AML-193 (cell line): ENCODE measurements at regions not wholly inside any gene's neighbourhood (a gene's known extent, or its start where the extent isn't known, plus 50 kb on each side); places are given as distances from the start of the nearest gene placed in this dataset.
"Not testable (repeated sequence)": the region's sequence is repeated elsewhere in the genome, so short reads cannot be mapped to it uniquely, and the experiment has no call there.

Source experiments
- DNase-seq, 2 experiments: peaks; one replicate each; lab custom pipeline; 2025; lab: John Stamatoyannopoulos, UW

DNA sequence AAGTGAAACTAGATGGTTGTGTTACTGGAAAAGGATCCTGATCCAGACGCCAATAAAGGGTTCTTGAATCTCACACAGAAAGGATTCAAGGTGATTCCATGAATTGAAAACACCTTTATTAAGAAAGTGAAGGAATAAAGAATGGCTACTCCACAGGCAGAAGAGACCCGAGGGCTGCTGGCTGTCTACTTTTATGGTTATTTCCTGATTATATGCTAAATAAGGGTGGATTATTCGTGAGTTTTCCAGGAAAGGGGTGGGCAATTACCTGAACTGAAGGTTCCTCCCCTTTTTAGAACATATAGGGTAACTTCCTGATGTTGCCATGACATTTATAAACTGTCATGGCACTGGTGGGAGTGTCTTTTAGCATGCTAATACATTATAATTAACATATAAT is 50.9 kb upstream of the WARS2 start:
- no peak for DNase-seq

DNA sequence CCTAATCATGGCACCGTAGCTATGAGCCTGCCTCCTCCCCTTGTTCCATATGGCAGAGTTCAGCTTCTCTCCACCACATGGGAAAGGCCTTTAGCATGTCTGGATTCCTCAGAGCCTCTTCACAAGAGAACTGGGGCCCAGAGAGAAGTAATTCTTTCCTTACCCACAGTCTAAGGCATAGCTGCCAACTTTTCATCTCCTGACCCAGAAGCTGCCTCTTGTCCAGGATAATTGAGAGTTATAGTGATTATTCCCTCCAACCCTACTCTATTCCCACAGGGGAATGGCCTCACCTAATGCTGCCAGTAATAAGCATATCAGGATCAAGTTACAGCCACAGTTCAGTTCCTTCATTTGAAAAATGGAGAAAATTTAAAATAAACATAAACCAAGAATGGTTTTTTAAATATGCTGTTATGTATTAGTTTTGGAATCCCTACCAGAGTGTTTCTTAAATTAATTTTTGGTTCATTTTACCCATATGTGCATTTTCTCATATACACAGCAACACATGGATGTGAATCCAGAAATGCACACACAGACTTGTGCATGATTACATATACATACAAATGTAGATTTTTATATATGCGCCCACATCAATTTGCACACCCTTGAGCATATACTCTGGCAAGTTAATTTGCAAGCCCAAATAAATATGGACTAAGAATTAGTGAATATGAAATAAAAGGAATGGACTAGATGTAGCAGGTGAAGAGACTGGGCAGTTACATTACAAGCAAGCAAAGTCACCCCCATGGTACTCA is 63.9 kb upstream of the WARS2 start:
- no peak for DNase-seq

DNA sequence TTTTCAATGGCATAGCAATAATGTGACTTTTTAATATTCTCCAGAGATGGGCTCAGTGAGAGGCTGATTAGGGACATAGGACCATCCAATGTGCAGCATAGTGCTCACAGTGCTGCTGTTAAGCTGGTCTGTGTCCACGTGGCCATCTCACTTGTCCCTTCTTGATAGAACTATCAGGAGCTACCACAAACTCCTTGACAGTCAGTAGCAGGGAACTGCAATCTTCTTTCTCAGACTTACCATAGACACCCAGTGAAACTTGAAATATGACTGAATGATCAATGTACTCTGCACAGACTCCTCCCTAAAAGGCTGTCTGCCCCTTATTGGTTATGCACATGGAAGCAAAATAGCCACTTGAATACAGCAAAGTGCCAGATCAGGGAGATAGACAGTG is 64.5 kb upstream of the WARS2 start:
- no peak for DNase-seq

DNA sequence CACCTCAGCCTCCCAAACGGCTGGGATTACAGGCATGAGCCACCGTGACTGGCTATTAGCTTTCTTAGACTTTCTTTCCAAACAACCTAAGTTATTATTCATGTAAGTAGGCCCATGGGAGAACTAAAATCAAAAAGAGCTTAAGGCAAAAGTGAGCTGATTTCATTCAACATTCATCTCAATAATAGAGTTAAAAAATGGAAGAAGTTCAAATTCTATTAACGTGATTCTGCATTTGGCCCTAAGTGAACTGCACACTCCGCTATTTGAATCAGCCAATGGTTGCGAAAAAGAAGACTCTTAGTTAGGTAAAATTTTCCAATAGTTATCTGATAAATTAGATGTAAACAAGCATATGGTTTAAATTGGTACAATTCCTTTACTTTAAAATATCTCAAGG is 68.6 kb upstream of the WARS2 start:
- no peak for DNase-seq

DNA sequence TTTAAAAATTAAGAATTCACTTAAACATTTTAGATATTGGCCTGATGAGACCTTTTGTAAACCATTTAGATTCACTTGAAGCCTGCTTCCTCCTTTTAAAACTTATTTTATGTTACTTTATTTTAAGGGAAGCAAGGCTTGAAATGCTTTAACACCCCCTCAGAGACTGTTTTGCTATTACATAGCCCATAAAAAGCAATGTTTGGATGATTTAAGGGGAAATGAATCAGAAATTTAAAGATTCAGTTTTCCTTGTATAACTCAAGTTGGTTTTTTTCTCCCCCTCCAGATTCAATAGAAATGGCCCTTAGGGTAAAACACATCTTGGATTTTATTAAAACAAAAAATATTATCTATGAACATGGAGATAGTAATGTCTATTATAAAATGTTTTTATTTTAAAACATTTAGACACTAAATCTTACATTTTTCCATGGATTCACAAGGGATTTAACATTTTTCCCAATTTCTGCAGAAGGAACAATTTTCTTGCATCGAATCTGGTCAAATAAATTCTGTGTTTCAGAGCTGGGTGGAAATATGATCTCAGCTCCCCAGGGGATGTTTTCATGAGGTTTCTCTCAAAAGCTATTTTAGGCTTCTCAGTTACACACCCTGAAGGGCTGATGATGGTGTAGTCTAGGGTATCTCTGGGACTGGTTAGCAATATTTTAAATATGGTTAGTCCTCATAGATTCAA is 69.3 kb upstream of the WARS2 start:
- DNase-seq, result no peak

DNA sequence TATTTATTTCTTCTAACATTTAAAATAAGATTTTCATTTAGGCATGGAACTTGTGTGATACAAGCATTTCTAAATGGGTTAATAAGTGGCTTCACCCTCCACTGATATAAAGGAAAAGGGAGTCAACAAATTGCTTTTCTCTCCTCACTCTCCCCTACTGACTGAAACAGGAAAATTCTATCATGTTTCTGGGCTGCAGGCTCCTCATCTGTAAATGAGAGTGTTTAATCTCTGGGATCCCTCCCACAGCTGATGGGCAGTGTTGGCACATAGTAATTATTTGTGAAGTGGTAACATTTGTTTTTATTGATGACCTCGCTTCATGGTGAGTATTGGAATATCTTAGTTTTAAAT is 69.8 kb upstream of the WARS2 start:
- DNase-seq, result no peak

DNA sequence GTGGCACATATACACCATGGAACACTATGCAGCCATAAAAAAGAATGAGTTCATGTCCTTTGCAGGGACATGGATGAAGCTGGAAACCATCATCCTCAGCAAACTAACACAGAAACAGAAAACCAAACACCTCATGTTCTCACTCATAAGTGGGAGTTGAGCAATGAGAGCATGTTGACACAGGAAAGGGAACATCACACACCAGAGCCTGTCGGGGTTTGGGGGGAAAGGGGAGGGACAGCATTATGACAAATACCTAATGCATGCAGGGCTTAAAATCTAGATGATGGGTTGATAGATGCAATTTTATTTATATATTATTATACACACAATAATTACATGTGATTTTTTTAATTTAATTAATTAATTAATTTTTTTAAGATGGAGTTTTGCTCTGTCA is 72.8 kb upstream of the WARS2 start:
- not testable (repeated sequence) for DNase-seq

DNA sequence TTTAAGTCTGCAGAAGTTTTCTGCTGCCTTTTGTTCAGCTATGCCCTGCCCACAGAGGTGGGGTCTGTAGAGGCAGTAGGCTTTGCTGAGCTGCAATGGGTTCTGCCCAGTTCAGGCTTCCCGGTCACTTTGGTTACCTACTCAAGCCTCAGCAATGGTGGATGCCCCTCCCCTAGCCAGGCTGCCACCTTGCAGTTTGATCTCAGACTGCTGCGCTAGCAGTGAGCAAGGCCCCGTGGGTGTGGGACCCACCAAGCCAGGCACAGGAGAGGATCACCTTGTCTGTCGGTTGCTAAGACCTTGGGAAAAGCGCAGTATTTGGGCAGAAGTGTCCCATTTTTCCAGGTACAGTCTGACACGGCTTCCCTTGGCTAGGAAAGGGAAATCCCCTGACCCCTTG is 74.5 kb upstream of the WARS2 start:
- not testable (repeated sequence) for DNase-seq

DNA sequence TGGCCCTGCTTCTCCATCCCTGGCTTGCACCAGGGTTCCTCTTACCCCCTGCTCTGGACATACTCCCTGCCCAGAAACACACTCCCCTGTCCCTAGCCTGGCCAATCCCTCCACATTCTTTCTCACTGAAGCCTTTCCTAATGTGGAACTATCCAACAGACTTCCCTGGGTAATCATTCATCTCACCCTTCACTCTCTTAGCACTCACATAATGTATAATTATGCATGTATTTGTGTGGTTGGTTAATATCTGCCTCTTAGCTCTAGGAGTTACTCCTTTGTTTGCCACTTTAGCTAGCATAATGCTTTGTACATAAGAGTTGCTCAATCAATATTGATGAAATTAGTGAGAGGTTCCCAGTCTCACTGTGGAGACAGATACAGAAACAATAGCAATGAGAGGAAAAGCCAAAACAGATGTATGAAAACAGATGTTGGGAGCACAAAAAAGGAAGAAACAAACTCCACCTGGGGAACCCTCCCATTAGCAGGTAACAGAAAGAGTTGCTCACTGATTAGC is 76.9 kb upstream of the WARS2 start:
- DNase-seq, result no peak

DNA sequence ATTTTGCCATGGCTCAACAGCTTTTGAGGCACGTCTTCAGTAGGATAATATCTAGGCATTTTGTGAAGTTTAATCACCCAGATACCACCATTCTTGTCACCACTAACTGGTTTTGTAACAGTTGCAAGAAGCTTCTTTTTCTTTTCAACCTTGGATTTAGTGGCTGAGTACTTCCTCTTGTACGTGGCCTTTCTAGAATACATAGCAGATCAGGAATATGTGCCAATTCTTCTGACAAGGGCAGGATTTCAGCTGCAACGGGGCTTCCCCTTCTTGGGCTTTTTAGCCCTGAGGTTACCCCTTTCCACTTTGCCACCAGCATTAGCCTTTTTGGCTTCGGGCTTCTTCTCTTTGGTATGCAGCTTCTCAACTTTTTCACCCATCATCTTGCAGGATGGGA is 79.3 kb upstream of the WARS2 start:
- no peak for DNase-seq

DNA sequence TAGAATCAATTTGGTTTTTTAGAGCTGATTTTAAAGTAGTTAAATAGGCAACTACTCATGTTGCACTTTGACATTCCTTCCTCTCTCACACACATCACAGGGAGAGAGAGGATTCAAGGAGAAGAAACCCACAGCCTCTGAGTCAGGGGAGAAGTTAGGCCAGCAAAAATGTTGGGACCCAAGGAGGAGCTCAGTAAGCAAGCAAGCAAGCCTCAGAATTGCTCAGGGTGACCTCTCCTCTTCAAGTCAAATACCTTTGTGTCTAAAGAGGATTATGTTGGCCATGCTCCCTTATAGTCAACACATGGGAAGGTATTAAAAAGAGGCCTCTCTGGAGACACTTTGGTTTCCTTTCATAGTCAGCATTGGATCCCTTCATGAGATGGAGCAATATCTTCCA is 80.5 kb upstream of the WARS2 start:
- DNase-seq, result no peak

DNA sequence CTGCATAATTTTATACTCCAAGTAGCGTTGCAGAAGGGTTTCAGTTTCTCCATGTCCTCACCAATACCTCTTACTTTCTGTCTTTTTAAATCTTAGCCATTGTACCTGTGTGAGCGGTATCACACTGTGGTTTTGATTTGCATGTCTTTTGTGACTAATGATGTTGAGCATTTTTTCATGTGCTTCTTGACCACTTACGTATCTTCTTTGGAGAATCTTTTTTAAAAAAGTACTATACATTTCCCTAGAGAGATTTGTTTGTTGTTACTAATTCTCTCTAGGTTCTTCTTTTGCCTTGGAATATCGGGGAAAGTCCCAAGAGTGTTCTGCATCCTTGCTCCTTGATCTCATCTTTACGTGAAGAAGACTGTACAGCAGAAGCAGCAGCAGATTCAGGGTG is 81.8 kb upstream of the WARS2 start:
- no peak for DNase-seq

DNA sequence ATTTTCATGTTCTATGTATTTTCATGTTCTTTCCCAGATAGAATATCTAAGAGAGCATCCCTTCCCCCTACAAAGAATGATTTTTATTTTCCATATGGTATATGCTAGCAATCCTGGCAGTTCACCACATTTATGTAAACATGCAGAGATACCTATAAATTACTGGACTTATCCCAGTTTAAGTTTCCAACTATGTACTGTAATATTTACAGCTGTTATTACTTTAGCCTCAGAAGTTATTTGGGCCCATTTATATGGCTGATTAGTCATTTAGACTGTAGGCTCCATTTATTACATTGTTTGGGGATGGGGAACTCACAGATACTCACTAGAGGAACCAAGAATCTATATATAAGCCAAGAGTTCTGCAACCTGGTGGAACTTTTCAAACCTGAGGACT is 84.8 kb upstream of the WARS2 start:
- DNase-seq, result no peak

DNA sequence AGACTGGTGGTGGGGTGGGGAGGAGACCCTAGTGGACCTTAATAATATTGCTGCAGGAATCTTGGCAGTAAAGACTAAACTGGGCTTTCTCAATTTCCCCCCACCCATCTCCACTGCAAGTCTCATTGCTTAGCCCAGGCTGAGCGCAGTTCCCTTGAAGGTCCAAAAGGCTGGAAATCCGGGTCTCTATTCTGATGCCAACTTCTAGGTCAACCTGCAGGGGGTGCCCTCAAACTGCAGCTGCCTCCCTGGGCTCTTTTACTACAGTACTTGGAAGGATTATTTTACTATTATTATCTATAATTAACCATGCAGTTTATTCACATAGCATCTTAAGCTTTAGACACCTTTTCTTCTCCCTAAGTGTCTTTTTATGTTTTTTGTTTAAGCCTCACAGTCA is 85.4 kb upstream of the WARS2 start:
- DNase-seq, result no peak

DNA sequence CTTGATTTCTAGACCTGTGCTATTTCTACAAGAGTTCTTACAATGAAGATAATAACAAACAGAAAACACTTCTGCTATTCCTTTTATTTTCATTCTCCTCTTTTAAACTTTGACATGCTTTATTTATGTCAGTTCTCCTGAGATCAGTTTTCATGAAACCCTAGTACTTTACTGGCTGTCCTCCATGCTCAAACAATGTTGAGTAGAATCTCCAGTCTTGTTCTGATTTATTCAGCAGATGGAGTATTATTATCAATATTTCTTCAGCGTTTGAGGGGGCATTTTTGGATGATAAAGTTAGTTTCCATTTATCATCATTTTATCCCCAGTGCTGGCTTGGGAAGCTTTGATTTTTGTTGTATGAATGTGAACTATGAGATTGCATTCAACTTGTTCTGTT is 85.9 kb upstream of the WARS2 start:
- no peak for DNase-seq

DNA sequence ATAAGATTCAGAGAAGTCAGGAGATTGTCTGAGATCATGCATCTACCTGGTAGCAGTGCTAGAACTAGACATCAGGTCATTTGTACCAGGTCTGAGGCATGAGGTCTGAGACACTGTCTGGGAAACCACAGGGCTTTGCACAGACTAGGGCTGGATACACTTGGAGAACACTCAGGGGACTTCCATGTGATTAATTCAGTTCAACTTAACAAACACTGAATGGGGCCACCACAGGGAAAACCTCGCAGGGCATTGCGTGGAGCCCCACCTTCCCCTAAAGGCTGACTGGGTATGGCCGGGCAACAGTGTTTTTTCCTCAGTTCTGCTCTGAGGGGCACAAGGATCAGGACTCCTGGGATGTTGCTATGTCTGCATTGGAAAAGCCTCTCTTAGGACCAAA is 86.5 kb upstream of the WARS2 start:
- DNase-seq, result no peak

DNA sequence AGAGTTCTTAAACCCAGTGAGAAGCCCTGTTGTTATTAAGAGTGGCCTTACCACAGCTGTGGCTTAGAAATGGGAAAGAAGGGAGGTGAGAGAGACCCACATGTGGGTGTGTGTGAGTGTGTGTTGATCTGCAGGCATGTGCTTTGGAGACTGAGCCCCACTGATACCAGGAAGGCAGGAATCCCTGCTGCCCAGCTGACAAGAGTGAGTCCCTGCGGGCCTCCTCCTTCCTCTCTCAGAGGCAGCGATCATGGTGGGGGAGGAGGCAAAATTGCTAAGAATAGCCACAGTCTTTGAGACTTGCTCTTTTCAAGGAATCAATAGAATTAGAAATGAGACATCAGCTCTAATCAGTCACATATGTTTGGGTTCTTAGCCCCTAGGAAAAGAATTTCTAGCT is 87.0 kb upstream of the WARS2 start:
- DNase-seq, result no peak

DNA sequence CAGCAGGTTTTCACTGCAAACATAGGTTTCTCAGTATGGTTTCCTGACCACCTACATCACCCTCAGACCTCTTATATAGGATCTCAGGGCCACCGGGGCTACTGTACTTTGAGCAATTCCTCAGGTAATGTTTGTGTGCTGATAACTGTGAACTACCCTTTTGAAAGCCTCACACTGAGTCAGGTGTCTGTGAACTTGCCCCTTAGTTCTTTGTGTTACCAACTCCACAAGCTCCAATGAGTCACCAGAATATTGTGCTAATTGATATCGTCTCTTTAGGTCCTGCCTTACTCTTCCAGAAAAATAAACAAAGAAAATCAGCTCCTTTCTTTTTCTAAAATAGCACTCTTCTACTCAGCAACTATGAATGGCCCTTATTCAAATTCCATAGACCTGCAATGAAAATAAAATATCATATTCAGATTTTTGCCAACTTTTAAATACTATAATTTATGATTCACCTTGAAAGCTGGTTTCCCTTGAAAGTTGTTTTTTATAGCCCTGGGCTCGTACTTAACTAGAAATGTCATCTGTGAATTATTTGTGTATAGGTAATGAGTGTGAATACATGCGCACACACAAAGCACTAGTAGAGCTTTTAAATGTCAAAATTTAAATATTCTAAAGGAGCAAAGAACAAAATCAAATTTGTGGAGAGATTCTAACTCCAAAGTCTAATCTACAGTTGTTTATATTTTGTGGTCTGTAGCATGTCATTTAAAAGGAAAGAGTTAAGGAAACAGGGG is 88.1 kb upstream of the WARS2 start:
- DNase-seq, result no peak

DNA sequence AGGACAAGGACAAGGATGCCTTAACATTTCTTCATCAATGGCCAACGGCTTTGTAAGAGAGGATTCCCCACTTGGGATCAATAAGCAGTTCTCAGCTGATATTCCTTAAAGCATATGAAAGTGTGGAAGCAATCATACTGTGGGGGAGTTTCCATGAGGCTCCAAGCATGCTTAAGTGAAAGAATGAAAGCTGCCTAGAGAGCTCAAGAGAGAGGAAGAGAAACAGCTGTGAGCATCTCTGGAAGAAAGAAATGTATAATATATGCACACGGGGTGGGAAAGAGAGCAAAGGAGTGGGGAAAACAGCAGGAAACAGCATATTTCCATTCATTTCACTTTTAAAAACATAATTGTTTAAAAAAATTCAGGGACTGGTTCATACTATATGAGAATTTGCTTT is 94.7 kb upstream of the WARS2 start:
- DNase-seq, result no peak

DNA sequence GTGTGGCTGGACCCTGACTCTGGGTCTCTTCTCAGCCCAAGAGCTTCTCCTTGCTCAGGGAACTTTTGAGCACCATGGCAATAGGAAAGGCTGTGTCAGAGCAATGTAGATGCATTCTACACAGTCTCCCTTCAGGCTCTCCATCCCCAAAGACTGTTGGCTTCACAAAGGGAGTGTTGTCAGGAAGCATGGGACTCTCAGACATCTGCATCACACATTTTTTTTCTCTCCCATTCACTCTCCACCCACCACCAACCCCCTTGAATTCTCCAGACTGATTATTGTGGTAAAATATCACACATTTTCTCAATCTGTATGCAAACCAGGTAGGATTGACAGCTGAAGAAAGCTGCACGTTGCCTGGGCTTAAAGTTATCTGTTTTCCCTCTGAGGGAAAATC is 105.4 kb upstream of the WARS2 start:
- no peak for DNase-seq

DNA sequence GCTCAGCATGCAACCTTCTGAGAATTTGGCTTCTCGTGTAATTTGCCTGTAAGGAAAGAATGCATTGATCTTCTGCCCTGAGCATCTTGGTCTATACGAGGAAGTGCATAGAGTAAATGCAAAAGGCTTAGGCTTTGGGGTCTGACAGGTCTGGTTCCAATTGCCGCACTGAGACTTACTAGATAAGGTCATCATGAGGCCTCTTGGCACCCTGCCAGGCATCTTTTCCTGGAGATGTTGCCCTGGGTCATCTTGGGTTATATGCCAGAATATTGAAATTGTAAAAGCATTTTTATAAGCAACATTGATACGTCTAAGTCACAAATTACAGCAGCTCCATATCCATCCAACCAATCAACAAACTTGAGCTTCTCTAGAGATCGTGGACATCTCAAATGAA is 108.8 kb upstream of the WARS2 start:
- no peak for DNase-seq

DNA sequence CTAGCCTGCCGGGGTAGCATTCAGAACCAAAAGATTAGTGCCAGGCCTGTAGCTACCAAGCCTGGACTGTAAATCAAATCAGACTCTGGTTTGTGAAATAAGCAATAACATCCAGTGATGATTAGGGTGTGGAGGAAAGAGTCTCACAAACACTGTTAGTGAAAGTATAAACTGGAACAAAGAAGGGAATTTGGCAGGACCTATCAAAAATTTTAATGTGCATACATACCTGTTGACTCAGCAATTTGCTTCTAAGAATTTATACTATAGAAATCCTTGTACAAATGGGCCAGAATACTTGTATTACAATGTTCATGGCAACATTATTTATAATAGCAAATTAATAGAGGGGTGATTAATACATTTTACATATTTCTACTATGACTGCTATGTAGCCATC is 109.8 kb upstream of the WARS2 start:
- DNase-seq, result no peak

DNA sequence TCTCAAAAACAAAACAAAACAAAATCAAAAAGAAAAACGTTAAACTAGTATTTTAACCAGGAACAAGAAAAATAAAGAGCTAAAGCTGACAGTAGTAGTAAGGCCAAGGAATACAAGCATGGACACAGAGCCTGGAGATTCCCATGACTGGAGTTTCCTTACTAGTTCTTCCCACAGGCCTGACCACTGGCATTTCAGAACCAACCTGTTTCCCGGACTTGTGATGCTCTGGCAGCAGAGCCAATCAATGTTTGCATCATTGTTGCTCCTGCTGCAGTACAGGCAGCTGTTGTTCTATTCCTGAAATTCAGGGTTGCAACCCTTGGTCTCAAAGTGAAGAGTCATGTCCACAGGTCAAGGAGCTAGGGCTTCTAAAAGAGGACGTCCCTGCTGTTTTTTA is 111.3 kb upstream of the WARS2 start:
- no peak for DNase-seq
